Endothelial cell of umbilical vein (primary cell): ENCODE measurements at regions not wholly inside any gene's neighbourhood (a gene's known extent, or its start where the extent isn't known, plus 50 kb on each side); places are given as distances from the start of the nearest gene placed in this dataset.

Experiments used
- BruUV-seq: library from RNA; stranded (reverse); fragments of 400-500 nt; replicated peaks from 2 replicates; lab custom pipeline; 2021; lab: Mats Ljungman, UMichigan
- CTCF ChIA-PET: fragments of 300-600, 350-600 bp; sonication (Branson Sonifier 250); formaldehyde crosslinking; loops from one replicate; lab custom pipeline; 2021; ENCODE audit warnings: antibody characterized with exemption, inconsistent platforms; lab: Charles Lee
- POLR2A ChIA-PET: fragments of 300-600, 350-600 bp; sonication (Branson Sonifier 250); formaldehyde crosslinking; loops from one replicate; lab custom pipeline; 2021; ENCODE audit warnings: antibody characterized with exemption, inconsistent platforms; lab: Charles Lee
- DNase-seq: peaks from one replicate; pipeline ENCODE4 v3.0.0-alpha.2; 2011; ENCODE audit warnings: low read depth, low spot score
- FAIRE-seq: peaks from 2 replicates; lab custom pipeline; 2011; peaks lifted over from hg19 to GRCh38; lab: Jason Lieb, UNC
- H2AFZ ChIP-seq: 2 replicates; pipeline ENCODE4 v1.6.0; 2012; ENCODE audit warnings: low read depth, low read length, control low read depth, inconsistent platforms
- H3K27ac ChIP-seq: 2 replicates; pipeline ENCODE4 v1.5.1; 2011; ENCODE audit warnings: low read depth, mild to moderate bottlenecking, control low read depth, low read length, moderate library complexity; ENCODE audit not compliant: insufficient read depth
- H3K27me3 ChIP-seq, 2 experiments: 2 replicates each; pipeline versions ENCODE4 v1.6.0 to v1.6.1; 2011; ENCODE audit warnings: low read length in 2 of 2, mixed read lengths in 1 of 2; ENCODE audit not compliant: control insufficient read depth in 2 of 2, insufficient read depth in 2 of 2
- H3K36me3 ChIP-seq, 2 experiments: 2 replicates in 1 of 2; 3 replicates in 1 of 2; pipeline ENCODE4 v1.5.1; 2011; ENCODE audit warnings: low read length in 2 of 2, mild to moderate bottlenecking in 1 of 2, moderate library complexity in 1 of 2; ENCODE audit not compliant: control insufficient read depth in 2 of 2, insufficient read depth in 2 of 2; ENCODE audit errors: extremely low read depth in 1 of 2
- H3K4me1 ChIP-seq: 3 replicates; pipeline ENCODE4 v1.5.1; 2011; ENCODE audit warnings: mild to moderate bottlenecking, low read length; ENCODE audit not compliant: control insufficient read depth, insufficient read depth; ENCODE audit errors: extremely low read depth
- H3K4me2 ChIP-seq: 2 replicates; pipeline ENCODE4 v1.6.1; 2011; ENCODE audit warnings: low read length, control low read depth, mixed read lengths; ENCODE audit not compliant: insufficient read depth
- H3K4me3 ChIP-seq, 3 experiments: fragments of 200-600 bp in 1 of 3; sonication (generic), shearing (Covaris generic) in 1 of 3; replicated peaks in 1 of 3; 2 replicates each; pipeline ENCODE4 v1.5.1; 2011 to 2016; ENCODE audit warnings: control low read depth in 3 of 3, low read length in 3 of 3, mild to moderate bottlenecking in 2 of 3, inconsistent platforms in 1 of 3, low read depth in 1 of 3, moderate library complexity in 1 of 3; ENCODE audit not compliant: insufficient read depth in 1 of 3
- H3K79me2 ChIP-seq: 2 replicates; pipeline ENCODE4 v1.6.0; 2012; ENCODE audit warnings: low read length, inconsistent platforms; ENCODE audit not compliant: control insufficient read depth, insufficient read depth
- H3K9ac ChIP-seq: replicated peaks from 2 replicates; pipeline ENCODE3; 2011; ENCODE audit warnings: low read length, control low read depth; ENCODE audit not compliant: insufficient read depth; ENCODE audit errors: extremely low read depth
- H3K9me1 ChIP-seq: replicated peaks from 3 replicates; pipeline ENCODE4 v1.6.0; 2011; ENCODE audit warnings: mild to moderate bottlenecking, low read length; ENCODE audit not compliant: control insufficient read depth, insufficient read depth; ENCODE audit errors: extremely low read depth
- H3K9me3 ChIP-seq: replicated peaks from 2 replicates; pipeline ENCODE4 v1.5.1; 2012; ENCODE audit warnings: low read length, inconsistent platforms; ENCODE audit not compliant: control insufficient read depth, insufficient read depth
- H4K20me1 ChIP-seq: replicated peaks from 2 replicates; pipeline ENCODE3; 2011; ENCODE audit warnings: mild to moderate bottlenecking, low read length; ENCODE audit not compliant: control insufficient read depth, insufficient read depth; ENCODE audit errors: extremely low read depth
- EZH2 ChIP-seq: IDR thresholded peaks from 2 replicates; pipeline ENCODE4 v1.6.1; 2012; ENCODE audit warnings: borderline replicate concordance, low read depth, mild to moderate bottlenecking, moderate library complexity, low read length, inconsistent platforms; ENCODE audit not compliant: severe bottlenecking
- FOS ChIP-seq: IDR thresholded peaks from 2 replicates; pipeline ENCODE4 v1.6.1; 2011; ENCODE audit warnings: mild to moderate bottlenecking, low read length, moderate library complexity, borderline replicate concordance; ENCODE audit not compliant: insufficient read depth
- GATA2 ChIP-seq: IDR thresholded peaks from 2 replicates; pipeline ENCODE4 v1.7.0; 2011; ENCODE audit warnings: low read depth, mild to moderate bottlenecking, moderate library complexity, mixed read lengths, low read length; ENCODE audit not compliant: insufficient read length, insufficient read depth
- JUN ChIP-seq: IDR thresholded peaks from 2 replicates; pipeline ENCODE4 v1.6.1; 2011; ENCODE audit warnings: borderline replicate concordance, low read depth; ENCODE audit not compliant: insufficient read length, insufficient read depth
- MAX ChIP-seq: IDR thresholded peaks from 2 replicates; pipeline ENCODE4 v1.6.1; 2011; ENCODE audit not compliant: insufficient read depth, insufficient read length
- MYC ChIP-seq: IDR thresholded peaks from one replicate; pipeline ENCODE4 v1.6.1; 2011; ENCODE audit warnings: mild to moderate bottlenecking, low read depth, low read length
- POLR2A ChIP-seq: IDR thresholded peaks from 2 replicates; pipeline ENCODE4 v1.6.1; 2012; ENCODE audit warnings: low read depth, mild to moderate bottlenecking, control low read depth, low read length
- POLR2AphosphoS5 ChIP-seq: IDR thresholded peaks from 2 replicates; pipeline ENCODE4 v1.6.1; 2012; ENCODE audit warnings: low read depth, mild to moderate bottlenecking, control low read depth, low read length, moderate library complexity; ENCODE audit not compliant: insufficient read depth
- dilution Hi-C: fragments of 300-500 bp; cut with MboI; formaldehyde crosslinking; loops from one replicate; pipeline ENCODE4 v1.15.0; 2019; ENCODE audit warnings: low sequenced_read_pairs; ENCODE audit not compliant: extremely low pct_ligation_motif_present
- intact Hi-C: fragments of 100-400 bp; cut with micrococcal nuclease; formaldehyde crosslinking; loops from one replicate; pipeline ENCODE4 v1.10.0; 2022
- TF ChIP-seq, protein P1 (sequence below), 2 donors: IDR thresholded peaks; 1 replicate in 1 of 2; 2 replicates in 1 of 2; pipeline ENCODE4 v1.5.1; 2011; ENCODE audit warnings: low read length in 2 of 2, mild to moderate bottlenecking in 2 of 2, moderate library complexity in 2 of 2, control low read depth in 1 of 2, inconsistent platforms in 1 of 2, low read depth in 1 of 2; ENCODE audit not compliant: insufficient read depth in 1 of 2; ENCODE audit errors: extremely low read depth in 1 of 2

DNA sequence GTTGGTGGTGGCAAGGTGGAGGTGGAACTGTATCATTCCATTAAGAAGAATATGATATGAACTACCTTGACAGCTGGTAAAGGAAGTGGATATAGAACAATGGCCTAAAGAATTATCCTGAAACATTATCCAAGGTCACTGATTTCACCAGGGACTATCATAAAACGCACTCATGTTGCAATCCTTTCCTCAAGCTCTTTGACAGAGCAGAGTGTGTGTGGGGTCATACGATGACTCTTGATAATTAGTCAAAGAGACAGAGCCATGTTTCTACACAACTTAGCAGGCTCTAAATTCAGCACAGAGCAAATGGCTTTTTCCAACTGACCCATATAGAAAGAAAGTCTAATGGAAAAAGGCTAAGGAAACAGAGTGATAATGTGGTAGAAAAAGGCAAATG lies 126.4 kb upstream of the ANKFN1 start:
- no peak for DNase-seq

More for the DNA sequence above, 126.4 kb upstream of the ANKFN1 start:
- dilution Hi-C loops (no loop called here), intact Hi-C loops (no loop called here)
- H3K9me3 ChIP-seq = no peaks in the 10 kb centered on the region
- CTCF ChIA-PET = interaction anchor here (1.1 to 1.6 kb wide), 2 partner anchors 27 to 293 kb away, joined by 3 to 4 read pairs; no protein-coding TSS in a partner anchor
- H3K9me1 ChIP-seq = no peaks in the 10 kb centered on the region
- no peaks in the 10 kb centered on the region for H3K36me3 ChIP-seq
- no peak overlapping the region for H3K9ac ChIP-seq
- no peak for FAIRE-seq
- H3K4me1 ChIP-seq = no peaks in the 10 kb centered on the region
- H3K27ac ChIP-seq = no peak overlapping the region
- POLR2A ChIA-PET = no interaction called here
- H3K27me3 ChIP-seq = no peaks in the 10 kb centered on the region
- H3K4me2 ChIP-seq = no peak overlapping the region
- no TSS peak for BruUV-seq
- H4K20me1 ChIP-seq = no peaks in the 10 kb centered on the region
- H2AFZ ChIP-seq = no peak overlapping the region
- H3K4me3 ChIP-seq = no peak overlapping the region
- TF ChIP-seq, protein P1, sequence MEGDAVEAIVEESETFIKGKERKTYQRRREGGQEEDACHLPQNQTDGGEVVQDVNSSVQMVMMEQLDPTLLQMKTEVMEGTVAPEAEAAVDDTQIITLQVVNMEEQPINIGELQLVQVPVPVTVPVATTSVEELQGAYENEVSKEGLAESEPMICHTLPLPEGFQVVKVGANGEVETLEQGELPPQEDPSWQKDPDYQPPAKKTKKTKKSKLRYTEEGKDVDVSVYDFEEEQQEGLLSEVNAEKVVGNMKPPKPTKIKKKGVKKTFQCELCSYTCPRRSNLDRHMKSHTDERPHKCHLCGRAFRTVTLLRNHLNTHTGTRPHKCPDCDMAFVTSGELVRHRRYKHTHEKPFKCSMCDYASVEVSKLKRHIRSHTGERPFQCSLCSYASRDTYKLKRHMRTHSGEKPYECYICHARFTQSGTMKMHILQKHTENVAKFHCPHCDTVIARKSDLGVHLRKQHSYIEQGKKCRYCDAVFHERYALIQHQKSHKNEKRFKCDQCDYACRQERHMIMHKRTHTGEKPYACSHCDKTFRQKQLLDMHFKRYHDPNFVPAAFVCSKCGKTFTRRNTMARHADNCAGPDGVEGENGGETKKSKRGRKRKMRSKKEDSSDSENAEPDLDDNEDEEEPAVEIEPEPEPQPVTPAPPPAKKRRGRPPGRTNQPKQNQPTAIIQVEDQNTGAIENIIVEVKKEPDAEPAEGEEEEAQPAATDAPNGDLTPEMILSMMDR (IDR thresholded peaks at IDR 0.05; ENCODE audit: extremely low read depth in 1 of 2, insufficient read depth in 1 of 2, low read depth in 1 of 2, low read length in 2 of 2) = no peak
- TF ChIP-seq FOS (no peak), MYC (no peak), MAX (no peak), POLR2AphosphoS5 (no peak), JUN (no peak), GATA2 (no peak), EZH2 (no peak), POLR2A (no peak)
- no peaks in the 10 kb centered on the region for H3K79me2 ChIP-seq
